HFFc6 (cell line): ENCODE measurements at regions not wholly inside any gene's neighbourhood (a gene's known extent, or its start where the extent isn't known, plus 50 kb on each side); places are given as distances from the start of the nearest gene placed in this dataset.

ENCODE experiments used
- DNase-seq: peaks from one replicate; pipeline ENCODE4 v3.0.0-alpha.2; 2018
- H3K27ac Mint-ChIP-seq: 2 replicates; pipeline ENCODE4 v1.8.0; 2020; ENCODE audit warnings: mild to moderate bottlenecking, mixed read lengths
- H3K27me3 Mint-ChIP-seq: 2 replicates; pipeline ENCODE4 v1.8.0; 2021; ENCODE audit warnings: mild to moderate bottlenecking, moderate library complexity, mixed read lengths; ENCODE audit not compliant: insufficient read depth
- H3K36me3 Mint-ChIP-seq: 2 replicates; pipeline ENCODE4 v1.8.0; 2021; ENCODE audit warnings: low read depth, mixed read lengths
- H3K4me1 Mint-ChIP-seq: 2 replicates; pipeline ENCODE4 v1.8.0; 2020; ENCODE audit warnings: low read depth, mixed read lengths
- H3K4me3 Mint-ChIP-seq: 2 replicates; pipeline ENCODE4 v1.8.0; 2020; ENCODE audit warnings: mild to moderate bottlenecking, moderate library complexity, mixed read lengths
- H3K9me3 Mint-ChIP-seq: 2 replicates; pipeline ENCODE4 v1.8.0; 2020; ENCODE audit warnings: mild to moderate bottlenecking, mixed read lengths
- CTCF ChIP-seq: fragments of 200-600 bp; sonication (generic); IDR thresholded peaks from 2 replicates; pipeline ENCODE4 v1.5.0; 2021; ENCODE audit warnings: antibody characterized with exemption, mild to moderate bottlenecking

GRCh38 chr17:77343031-77343800 lies 202.4 kb downstream of the SEC14L1 start:
- Mint-ChIP-seq H3K36me3 (peaks cover 37% of the 10 kb centered on the region), H3K4me1 (peaks cover 45% of the 10 kb centered on the region), H3K4me3 (no peak overlapping the region), H3K27ac (no peak overlapping the region), H3K27me3 (peaks cover 2% of the 10 kb centered on the region; the same call in 1 of the 2 replicates), H3K9me3 (peaks cover 6% of the 10 kb centered on the region)
- no peak for TF ChIP-seq CTCF
- DNase-seq, result no peak

GRCh38 chr17:77344038-77344437 lies 203.3 kb downstream of the SEC14L1 start:
- Mint-ChIP-seq H3K27me3 (peaks cover 2% of the 10 kb centered on the region; the same call in 1 of the 2 replicates), H3K4me3 (no peak overlapping the region), H3K27ac (no peak overlapping the region), H3K9me3 (peaks cover 6% of the 10 kb centered on the region), H3K4me1 (peaks cover 41% of the 10 kb centered on the region), H3K36me3 (peaks cover 33% of the 10 kb centered on the region)
- no peak for TF ChIP-seq CTCF
- DNase-seq, result no peak

- Mint-ChIP-seq H3K4me1 (peaks cover 49% of the 10 kb centered on the region), H3K9me3 (peaks cover 6% of the 10 kb centered on the region), H3K36me3 (peaks cover 30% of the 10 kb centered on the region), H3K27ac (no peak overlapping the region), H3K4me3 (no peak overlapping the region), H3K27me3 (peaks cover 2% of the 10 kb centered on the region; the same call in 1 of the 2 replicates)
- no peak for TF ChIP-seq CTCF
- no peak for DNase-seq
These were observed 204.6 kb downstream of the SEC14L1 start for GRCh38 chr17:77345260-77345910.

DNA sequence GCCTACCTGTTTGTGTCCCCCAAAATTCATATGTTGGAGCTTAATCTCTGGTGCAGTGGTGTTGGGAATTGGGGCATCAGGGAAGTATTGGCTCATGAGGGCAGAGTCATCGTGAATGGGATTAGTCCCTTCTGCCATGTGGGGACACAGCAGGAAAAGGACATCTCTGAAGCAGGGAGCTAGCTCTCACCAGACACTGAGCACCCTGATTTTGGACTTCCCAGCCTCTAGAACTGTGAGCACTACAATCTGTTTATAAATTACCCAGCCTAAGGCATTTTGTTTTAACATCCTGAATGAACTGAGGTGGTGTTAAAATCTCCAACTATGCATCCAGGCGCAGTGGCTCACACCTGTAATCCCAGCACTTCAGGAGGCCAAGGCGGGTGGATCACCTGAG lies 206.0 kb downstream of the SEC14L1 start:
- no peak for TF ChIP-seq CTCF
- Mint-ChIP-seq H3K9me3 (peaks cover 6% of the 10 kb centered on the region), H3K4me3 (no peak overlapping the region), H3K27ac (no peak overlapping the region), H3K27me3 (peaks cover 3% of the 10 kb centered on the region; the same call in 1 of the 2 replicates), H3K4me1 (peaks cover 55% of the 10 kb centered on the region), H3K36me3 (peaks cover 22% of the 10 kb centered on the region)
- DNase-seq, result no peak

- no peak for DNase-seq
- Mint-ChIP-seq H3K4me1 (peaks cover 49% of the 10 kb centered on the region), H3K4me3 (no peak overlapping the region), H3K27me3 (peaks cover 3% of the 10 kb centered on the region; the same call in 1 of the 2 replicates), H3K27ac (no peak overlapping the region), H3K36me3 (peaks cover 17% of the 10 kb centered on the region), H3K9me3 (peaks cover 6% of the 10 kb centered on the region)
- TF ChIP-seq CTCF, result no peak
These were observed 206.8 kb downstream of the SEC14L1 start for GRCh38 chr17:77347544-77347943.
